ENCODE measurements at regions not wholly inside any gene's neighbourhood (a gene's known extent, or its start where the extent isn't known, plus 50 kb on each side); places are given as distances from the start of the nearest gene placed in this dataset.

DNA sequence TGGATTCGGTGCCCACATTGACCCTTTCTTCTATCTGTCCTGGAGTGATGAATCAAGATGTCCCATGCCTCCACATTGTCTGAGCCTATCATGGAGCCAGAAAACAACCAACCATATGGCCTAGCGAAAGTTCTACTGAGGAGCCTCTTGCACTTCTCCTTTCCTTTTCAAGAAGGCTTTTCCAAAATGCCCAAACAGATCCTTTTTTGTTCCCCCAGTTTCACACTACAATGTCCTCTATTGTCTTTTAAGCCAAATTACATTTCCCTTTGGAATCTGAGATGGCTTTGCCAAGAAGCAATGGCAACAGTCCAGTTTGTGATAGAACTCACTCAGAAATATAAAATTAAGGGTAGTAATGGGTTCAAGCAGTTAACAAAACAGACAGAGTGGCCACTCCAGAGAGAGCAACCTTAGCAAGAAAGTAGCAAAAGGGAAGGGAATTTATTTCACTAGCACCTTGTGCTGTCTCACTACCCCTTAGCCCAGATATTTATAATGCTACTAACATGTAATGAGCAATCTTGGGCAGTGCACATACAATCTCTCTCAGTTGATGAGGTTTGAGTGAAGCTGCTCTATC is 194.6 kb upstream of the PDE1C start:
- no peak for DNase-seq (ENCODE audit: low read depth)

DNA sequence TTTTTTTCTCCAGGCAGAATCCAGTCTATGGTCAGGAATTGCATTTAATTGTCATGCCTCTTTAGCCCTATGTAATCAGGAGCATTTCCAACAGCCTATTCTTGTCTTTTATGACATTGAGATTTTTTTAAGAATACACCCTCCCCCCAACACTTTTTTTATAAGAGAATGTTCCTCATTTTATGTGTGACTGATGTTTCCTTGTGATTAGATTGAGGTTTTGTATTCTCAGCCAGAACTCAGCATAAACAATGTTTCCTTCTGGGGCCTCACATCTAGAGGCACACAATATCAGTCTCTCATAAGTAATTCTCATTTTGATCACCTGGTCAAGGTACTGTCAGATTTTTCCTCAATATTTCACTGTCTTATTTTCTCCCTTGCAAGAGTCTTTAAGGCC is 193.4 kb upstream of the PDE1C start:
- no peak for DNase-seq (ENCODE audit: low read depth)

- DNase-seq (ENCODE audit: low read depth), result no peak
Observed at GRCh38 chr7:32262315-32262714, 192.1 kb upstream of the PDE1C start.

DNA sequence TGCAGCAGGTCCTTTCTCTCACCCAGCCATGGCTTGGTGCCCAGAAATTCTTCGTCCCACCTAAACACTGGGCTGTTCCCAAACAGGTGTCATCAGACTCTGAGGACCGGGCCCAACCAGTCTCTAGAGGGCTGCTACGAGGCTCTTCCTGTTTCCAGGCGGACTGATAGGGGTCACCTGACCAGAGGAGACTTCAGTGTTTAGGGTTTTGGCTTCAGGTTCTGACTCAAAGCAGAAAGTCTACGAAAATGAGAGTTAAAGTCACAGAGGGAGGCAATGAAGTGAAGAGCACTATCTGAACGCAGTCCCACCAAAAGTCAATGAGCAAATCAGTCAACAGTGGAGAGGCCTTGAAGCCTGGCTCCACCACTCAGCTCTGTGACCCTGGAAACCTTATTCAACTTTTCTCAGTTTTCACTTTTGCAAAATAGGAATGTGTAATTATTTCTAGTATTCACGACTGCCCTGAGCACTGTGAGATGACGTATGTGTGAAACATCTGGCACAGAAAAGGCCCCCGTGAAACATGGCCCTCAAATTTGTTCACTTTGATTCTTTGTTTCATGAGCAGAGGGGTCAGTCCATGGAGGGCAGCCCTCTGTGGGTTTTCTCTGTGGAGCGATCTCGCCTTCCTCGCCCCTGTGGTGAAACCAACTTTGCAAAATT is 189.9 kb upstream of the PDE1C start:
- no peak for DNase-seq (ENCODE audit: low read depth)

DNA sequence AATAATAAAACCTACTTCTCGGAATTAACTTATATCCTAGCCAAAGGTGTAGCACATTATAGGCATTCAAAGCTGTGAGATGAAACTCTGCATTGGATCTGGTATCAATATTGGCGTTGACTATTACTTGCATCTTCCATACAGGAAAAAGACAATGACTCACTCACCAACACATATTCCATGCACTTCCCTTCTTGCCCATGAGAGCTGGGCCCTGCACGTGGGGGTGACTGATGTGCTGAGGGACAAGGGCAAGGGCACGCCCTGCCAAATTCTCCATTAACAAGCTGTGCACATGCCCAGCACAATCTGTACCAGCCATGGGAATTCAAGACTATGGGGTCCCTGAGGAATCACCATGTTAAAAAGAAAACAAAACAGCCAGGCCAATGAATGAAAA is 188.1 kb upstream of the PDE1C start:
- DNase-seq (ENCODE audit: low read depth), result peak; percentile 8

DNA sequence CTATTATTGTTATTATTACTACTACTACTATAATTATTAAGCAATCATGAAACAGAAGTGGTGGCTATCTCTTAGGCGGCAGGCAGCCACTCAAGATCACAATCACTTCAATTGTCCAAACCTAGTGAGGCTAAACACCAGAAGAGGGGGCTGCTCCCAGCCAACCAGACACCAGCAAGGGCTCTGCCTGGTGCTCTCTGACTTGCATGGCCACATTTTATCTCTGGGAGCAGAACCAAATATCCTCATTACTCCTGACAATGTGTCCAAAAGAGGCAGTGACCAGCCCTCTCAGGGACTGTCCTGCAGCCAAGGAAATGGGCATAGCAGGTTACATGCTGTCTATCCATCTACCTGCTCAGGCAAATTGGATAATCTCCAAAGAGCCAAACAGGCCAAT is 187.4 kb upstream of the PDE1C start:
- no peak for DNase-seq (ENCODE audit: low read depth)

DNA sequence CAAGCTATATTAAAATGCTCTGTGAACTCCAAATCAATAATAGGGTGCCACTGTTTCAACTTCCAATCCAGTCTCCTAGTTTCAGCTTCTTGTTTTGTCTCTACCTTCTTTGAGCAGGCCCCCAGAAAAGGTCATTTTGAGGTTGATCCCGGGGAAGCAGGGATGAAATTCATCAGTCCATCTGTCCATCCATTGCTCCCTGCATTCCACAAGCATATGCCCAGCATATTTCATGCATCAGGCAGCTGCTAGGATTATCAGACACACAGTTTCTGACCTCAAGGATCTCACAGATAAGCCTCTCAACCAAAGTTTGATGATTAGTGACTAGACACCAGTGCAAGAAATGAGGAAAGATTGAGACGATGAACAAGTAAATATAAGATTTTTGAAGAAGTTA is 186.6 kb upstream of the PDE1C start:
- no peak for DNase-seq (ENCODE audit: low read depth)

DNA sequence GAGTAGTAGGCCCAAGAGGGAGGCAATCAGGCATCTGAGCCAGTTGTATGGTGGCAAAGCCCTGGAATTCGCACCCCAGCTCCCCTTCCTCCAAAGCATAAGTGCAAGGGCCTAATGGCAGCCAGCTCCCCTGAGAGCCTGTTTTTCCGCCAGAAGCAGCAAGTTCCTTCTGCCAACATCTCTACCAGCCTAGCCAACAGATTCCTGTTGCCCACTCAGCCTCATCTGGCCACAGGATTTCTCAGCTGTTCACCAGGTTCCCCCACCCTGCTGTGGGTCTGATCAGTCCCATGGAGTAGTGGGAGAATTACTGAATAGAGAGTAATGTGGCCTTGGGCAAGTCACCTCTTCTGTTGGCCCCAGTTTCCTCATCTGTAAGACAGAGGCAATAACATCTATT is 186.2 kb upstream of the PDE1C start:
- no peak for DNase-seq (ENCODE audit: low read depth)

- no peak for DNase-seq (ENCODE audit: low read depth)
Observed at GRCh38 chr7:32255036-32255435, 184.8 kb upstream of the PDE1C start.

DNA sequence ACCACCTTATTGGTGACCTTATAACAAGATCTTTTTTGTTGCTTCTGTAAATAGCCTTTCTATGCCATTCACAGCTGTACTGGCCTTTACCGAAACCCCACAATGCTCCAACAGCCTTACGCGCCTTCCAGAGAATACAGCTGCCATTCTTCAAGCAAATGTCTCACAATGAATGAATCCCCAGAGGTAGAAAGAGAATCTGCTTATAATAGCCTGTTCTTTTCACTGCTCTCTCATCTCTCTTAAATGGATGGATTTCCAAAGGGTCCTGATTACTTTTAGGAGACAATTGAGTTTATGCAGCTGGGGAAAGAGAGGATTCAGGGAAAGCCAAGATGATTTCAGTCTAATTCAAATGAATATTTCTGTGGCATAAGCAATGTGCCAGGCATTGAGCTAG is 183.1 kb upstream of the PDE1C start:
- DNase-seq (ENCODE audit: low read depth), result no peak

GRCh38 chr7:32251659-32252058 is 181.5 kb upstream of the PDE1C start:
- no peak for DNase-seq (ENCODE audit: low read depth)

GRCh38 chr7:32250471-32251260 is 180.5 kb upstream of the PDE1C start:
- no peak for DNase-seq (ENCODE audit: low read depth)

DNA sequence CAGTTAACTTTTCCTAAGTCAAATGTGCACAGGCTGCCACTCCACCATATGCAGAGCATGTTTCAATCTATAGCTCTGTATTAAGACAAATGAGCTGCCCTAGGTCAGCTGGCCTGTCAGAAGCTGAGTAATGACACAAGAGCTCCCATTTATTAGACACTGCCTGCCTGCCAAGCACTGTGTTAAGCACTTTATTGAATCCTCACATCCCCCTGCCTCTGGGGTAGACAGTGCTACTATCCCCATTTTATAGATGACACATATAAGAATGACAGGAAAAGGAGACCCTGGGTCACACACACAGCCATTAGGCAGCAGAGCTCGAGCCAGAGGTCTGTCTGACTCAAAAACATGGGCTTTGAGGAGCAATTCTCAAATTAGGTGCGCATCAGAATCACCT is 179.8 kb upstream of the PDE1C start:
- DNase-seq (ENCODE audit: low read depth), result no peak

GRCh38 chr7:32248522-32248921 is 178.3 kb upstream of the PDE1C start:
- DNase-seq (ENCODE audit: low read depth), result no peak

GRCh38 chr7:32244806-32245345 is 174.7 kb upstream of the PDE1C start:
- no peak for DNase-seq (ENCODE audit: low read depth)

DNA sequence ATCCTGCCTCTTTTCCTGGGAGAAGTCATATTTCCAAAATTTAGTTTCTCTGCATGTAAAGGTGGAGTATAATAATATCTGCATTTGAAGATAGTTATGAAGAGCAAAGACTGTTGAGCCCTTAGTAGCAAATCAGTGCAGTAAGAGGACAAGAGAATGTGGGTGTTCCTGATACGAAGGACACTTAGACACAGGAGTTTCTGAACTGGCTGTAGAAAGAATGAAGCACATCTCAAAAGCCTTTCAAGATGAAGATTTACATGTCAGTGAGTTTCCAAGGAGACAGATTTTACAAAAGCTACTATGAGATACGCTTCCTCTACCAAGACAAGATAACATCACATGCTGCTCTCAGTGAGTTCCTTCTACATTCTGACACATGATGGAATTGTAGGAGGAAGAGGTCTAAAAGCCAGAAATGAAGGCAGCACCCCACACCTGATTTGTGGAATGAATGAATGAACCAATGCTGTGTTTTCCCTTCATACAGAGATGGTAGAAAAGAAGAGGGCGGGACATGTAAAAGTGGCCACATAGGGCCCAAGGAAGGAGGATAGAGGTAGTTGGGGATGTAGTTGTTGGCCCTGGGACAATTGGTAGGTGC is 173.6 kb upstream of the PDE1C start:
- DNase-seq (ENCODE audit: low read depth), result no peak

DNA sequence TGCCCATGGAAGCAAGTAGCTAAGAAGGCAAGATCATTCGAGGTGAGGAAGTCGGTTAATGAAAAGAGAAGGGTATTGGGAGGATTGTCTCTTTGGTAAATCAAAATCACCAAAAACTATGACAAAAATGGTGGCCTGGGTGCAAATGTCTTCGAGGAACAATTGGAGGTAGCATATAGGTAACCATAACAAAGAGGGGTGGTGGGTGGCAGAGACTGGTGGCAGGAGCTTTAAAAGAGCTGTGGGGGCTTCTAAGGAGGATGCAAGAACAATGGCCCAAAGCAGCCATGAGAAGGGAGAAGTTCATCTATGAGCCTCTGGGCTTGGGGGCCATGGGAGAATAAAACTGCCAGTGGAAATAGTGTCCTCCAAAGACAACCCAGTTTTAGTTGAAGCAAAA is 172.2 kb upstream of the PDE1C start:
- no peak for DNase-seq (ENCODE audit: low read depth)

GRCh38 chr7:32241636-32242035 is 171.4 kb upstream of the PDE1C start:
- DNase-seq (ENCODE audit: low read depth), result no peak

GRCh38 chr7:32239764-32240163 is 169.6 kb upstream of the PDE1C start:
- DNase-seq (ENCODE audit: low read depth), result no peak

GRCh38 chr7:32228601-32229000 is 158.4 kb upstream of the PDE1C start:
- no peak for DNase-seq (ENCODE audit: low read depth)

- DNase-seq (ENCODE audit: low read depth), result no peak
Observed at GRCh38 chr7:32227746-32228145, 157.5 kb upstream of the PDE1C start.

- DNase-seq (ENCODE audit: low read depth), result no peak
Observed at GRCh38 chr7:32224276-32224675, 154.1 kb upstream of the PDE1C start.

GRCh38 chr7:32223721-32224120 is 153.5 kb upstream of the PDE1C start:
- no peak for DNase-seq (ENCODE audit: low read depth)
